ENCODE measurements at regions not wholly inside any gene's neighbourhood (a gene's known extent, or its start where the extent isn't known, plus 50 kb on each side); places are given as distances from the start of the nearest gene placed in this dataset.

DNA sequence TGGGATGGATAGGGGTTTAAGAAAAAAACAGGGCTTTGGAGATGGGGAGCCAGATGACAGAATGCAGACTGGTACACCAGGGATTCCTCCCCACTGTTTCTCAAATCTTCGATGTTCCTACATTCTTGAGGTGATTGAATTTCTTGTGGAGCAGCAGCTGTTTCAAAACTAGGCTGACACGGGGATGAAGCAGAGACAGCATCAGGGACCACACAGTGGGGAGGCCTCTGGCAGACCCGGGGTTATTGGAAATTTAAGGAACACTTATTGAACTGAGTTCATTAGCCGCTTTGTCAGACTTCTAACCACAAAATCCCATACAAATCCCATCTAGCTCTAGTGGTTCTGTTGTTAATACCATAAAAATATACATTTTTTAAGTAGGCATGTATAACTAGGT is 621.4 kb upstream of the GBE1 start:
- no peak for TF ChIP-seq POLR2A (IDR thresholded peaks at IDR 0.05)
- TF ChIP-seq, protein P1, sequence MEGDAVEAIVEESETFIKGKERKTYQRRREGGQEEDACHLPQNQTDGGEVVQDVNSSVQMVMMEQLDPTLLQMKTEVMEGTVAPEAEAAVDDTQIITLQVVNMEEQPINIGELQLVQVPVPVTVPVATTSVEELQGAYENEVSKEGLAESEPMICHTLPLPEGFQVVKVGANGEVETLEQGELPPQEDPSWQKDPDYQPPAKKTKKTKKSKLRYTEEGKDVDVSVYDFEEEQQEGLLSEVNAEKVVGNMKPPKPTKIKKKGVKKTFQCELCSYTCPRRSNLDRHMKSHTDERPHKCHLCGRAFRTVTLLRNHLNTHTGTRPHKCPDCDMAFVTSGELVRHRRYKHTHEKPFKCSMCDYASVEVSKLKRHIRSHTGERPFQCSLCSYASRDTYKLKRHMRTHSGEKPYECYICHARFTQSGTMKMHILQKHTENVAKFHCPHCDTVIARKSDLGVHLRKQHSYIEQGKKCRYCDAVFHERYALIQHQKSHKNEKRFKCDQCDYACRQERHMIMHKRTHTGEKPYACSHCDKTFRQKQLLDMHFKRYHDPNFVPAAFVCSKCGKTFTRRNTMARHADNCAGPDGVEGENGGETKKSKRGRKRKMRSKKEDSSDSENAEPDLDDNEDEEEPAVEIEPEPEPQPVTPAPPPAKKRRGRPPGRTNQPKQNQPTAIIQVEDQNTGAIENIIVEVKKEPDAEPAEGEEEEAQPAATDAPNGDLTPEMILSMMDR (IDR thresholded peaks at IDR 0.05) = no peak
